ENCODE measurements at regions not wholly inside any gene's neighbourhood (a gene's known extent, or its start where the extent isn't known, plus 50 kb on each side); places are given as distances from the start of the nearest gene placed in this dataset.

- BruUV-seq (replicated peaks), result no TSS peak
- Histone ChIP-seq H3K9me2 (ENCODE audit: insufficient read depth, low read length) (no peaks in the 10 kb centered on the region), H2AFZ (ENCODE audit: low read length) (no peak overlapping the region), H3K79me2 (ENCODE audit: insufficient read depth, low read depth, low read length) (no peaks in the 10 kb centered on the region), H4K20me1 (ENCODE audit: insufficient read depth, low read length) (no peaks in the 10 kb centered on the region), H3K36me3 (ENCODE audit: insufficient read depth, low read length) (no peaks in the 10 kb centered on the region), H3K4me1 (ENCODE audit: insufficient read depth, low read length, poor library complexity, severe bottlenecking) (no peaks in the 10 kb centered on the region), H3K9me3 (ENCODE audit: low read length) (no peaks in the 10 kb centered on the region), H3K4me2 (ENCODE audit: low read length) (no peak overlapping the region), H3K27ac (ENCODE audit: low read depth, low read length, poor library complexity, severe bottlenecking) (no peak overlapping the region), H3K4me3 (ENCODE audit: low read depth, low read length, poor library complexity, severe bottlenecking) (no peak overlapping the region)
- intact Hi-C loops (cut with micrococcal nuclease; ENCODE audit: unreplicated experiment), result no loop called here
- no peak for TF ChIP-seq EZH2phosphoT487 (IDR thresholded peaks at IDR 0.05; ENCODE audit: borderline replicate concordance, low read depth, low read length)
- TF ChIP-seq, protein P1, sequence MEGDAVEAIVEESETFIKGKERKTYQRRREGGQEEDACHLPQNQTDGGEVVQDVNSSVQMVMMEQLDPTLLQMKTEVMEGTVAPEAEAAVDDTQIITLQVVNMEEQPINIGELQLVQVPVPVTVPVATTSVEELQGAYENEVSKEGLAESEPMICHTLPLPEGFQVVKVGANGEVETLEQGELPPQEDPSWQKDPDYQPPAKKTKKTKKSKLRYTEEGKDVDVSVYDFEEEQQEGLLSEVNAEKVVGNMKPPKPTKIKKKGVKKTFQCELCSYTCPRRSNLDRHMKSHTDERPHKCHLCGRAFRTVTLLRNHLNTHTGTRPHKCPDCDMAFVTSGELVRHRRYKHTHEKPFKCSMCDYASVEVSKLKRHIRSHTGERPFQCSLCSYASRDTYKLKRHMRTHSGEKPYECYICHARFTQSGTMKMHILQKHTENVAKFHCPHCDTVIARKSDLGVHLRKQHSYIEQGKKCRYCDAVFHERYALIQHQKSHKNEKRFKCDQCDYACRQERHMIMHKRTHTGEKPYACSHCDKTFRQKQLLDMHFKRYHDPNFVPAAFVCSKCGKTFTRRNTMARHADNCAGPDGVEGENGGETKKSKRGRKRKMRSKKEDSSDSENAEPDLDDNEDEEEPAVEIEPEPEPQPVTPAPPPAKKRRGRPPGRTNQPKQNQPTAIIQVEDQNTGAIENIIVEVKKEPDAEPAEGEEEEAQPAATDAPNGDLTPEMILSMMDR (conservative IDR thresholded peaks at IDR 0.05; ENCODE audit: low read length), result no peak
- ChIA-PET CTCF (ENCODE audit: unreplicated experiment) (no interaction called here), POLR2A (interaction anchor here (0.6 kb wide), 1 partner anchor 312 kb away, joined by 3 read pairs; no protein-coding TSS in a partner anchor)
- no peak for DNase-seq (ENCODE audit: low spot score)
These were observed 68.0 kb upstream of the TRPM1 start for GRCh38 chr15:31169558-31169957.

GRCh38 chr15:31171731-31172130 lies 70.2 kb upstream of the TRPM1 start:
- Histone ChIP-seq H3K36me3 (ENCODE audit: insufficient read depth, low read length) (no peaks in the 10 kb centered on the region), H3K4me3 (ENCODE audit: low read depth, low read length, poor library complexity, severe bottlenecking) (no peak overlapping the region), H3K9me2 (ENCODE audit: insufficient read depth, low read length) (no peaks in the 10 kb centered on the region), H4K20me1 (ENCODE audit: insufficient read depth, low read length) (no peaks in the 10 kb centered on the region), H2AFZ (ENCODE audit: low read length) (no peak overlapping the region), H3K4me1 (ENCODE audit: insufficient read depth, low read length, poor library complexity, severe bottlenecking) (no peaks in the 10 kb centered on the region), H3K4me2 (ENCODE audit: low read length) (no peak overlapping the region), H3K27ac (ENCODE audit: low read depth, low read length, poor library complexity, severe bottlenecking) (no peak overlapping the region), H3K9me3 (ENCODE audit: low read length) (no peaks in the 10 kb centered on the region), H3K79me2 (ENCODE audit: insufficient read depth, low read depth, low read length) (no peaks in the 10 kb centered on the region)
- intact Hi-C loops (cut with micrococcal nuclease; ENCODE audit: unreplicated experiment), result no loop called here
- DNase-seq (ENCODE audit: low spot score), result no peak
- no TSS peak for BruUV-seq (replicated peaks)
- TF ChIP-seq EZH2phosphoT487 (IDR thresholded peaks at IDR 0.05; ENCODE audit: borderline replicate concordance, low read depth, low read length), result no peak
- TF ChIP-seq, protein P1 (conservative IDR thresholded peaks at IDR 0.05; ENCODE audit: low read length), result no peak
- CTCF ChIA-PET (ENCODE audit: unreplicated experiment), result interaction anchor here (1.1 kb wide), 1 partner anchor 11 kb away, joined by 3 read pairs; no protein-coding TSS in a partner anchor
- POLR2A ChIA-PET, result no interaction called here

DNA sequence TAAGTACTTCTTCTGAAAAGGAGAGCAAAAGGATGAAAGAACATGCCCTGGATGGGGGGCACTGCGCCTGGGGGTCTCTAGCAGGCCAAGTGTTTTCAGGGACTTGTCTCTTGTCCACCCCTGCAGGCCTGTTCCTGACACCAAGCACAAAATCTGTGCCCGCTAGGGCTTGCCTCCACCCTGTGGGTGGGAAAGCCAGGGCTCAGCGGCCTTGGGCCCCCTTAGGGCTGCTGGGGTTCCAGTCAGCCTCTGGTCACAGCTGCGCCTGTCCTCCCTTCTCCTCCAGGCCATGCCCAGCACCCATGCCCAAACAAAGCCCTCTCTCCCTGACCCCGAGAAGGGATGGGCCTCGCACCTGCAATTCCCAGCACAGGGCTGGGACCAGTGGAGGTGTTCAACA lies 71.1 kb upstream of the TRPM1 start:
- ChIA-PET POLR2A (no interaction called here), CTCF (ENCODE audit: unreplicated experiment) (no interaction called here)
- DNase-seq (ENCODE audit: low spot score), result no peak
- no peaks in the 10 kb centered on the region for H3K79me2 ChIP-seq (ENCODE audit: insufficient read depth, low read depth, low read length)
- no peak overlapping the region for H2AFZ ChIP-seq (ENCODE audit: low read length)
- H3K4me1 ChIP-seq (ENCODE audit: insufficient read depth, low read length, poor library complexity, severe bottlenecking), result no peaks in the 10 kb centered on the region
- no peaks in the 10 kb centered on the region for H3K36me3 ChIP-seq (ENCODE audit: insufficient read depth, low read length)
- H3K4me3 ChIP-seq (ENCODE audit: low read depth, low read length, poor library complexity, severe bottlenecking), result no peak overlapping the region
- H4K20me1 ChIP-seq (ENCODE audit: insufficient read depth, low read length), result no peaks in the 10 kb centered on the region
- H3K4me2 ChIP-seq (ENCODE audit: low read length), result no peak overlapping the region
- H3K27ac ChIP-seq (ENCODE audit: low read depth, low read length, poor library complexity, severe bottlenecking), result no peak overlapping the region
- no TSS peak for BruUV-seq (replicated peaks)
- intact Hi-C loops (cut with micrococcal nuclease; ENCODE audit: unreplicated experiment), result no loop called here
- TF ChIP-seq, protein P1 (conservative IDR thresholded peaks at IDR 0.05; ENCODE audit: low read length), result no peak
- TF ChIP-seq EZH2phosphoT487 (IDR thresholded peaks at IDR 0.05; ENCODE audit: borderline replicate concordance, low read depth, low read length), result no peak
- no peaks in the 10 kb centered on the region for H3K9me2 ChIP-seq (ENCODE audit: insufficient read depth, low read length)
- H3K9me3 ChIP-seq (ENCODE audit: low read length), result no peaks in the 10 kb centered on the region

Measured in OCI-LY7 (cell line).